K562 (cell line): ENCODE measurements at regions not wholly inside any gene's neighbourhood (a gene's known extent, or its start where the extent isn't known, plus 50 kb on each side); places are given as distances from the start of the nearest gene placed in this dataset.
A peak's percentile ranks its signal among the peaks of the same experiment; 100 is the strongest.

ENCODE experiments used
- CBFA2T3 ChIP-seq: fragments of 450-650 bp; IDR thresholded peaks from 2 replicates; pipeline ENCODE4 v1.6.1; 2017
- CHD1 ChIP-seq: fragments of 200-600 bp; sonication (generic); IDR thresholded peaks from one replicate; pipeline ENCODE4 v1.6.1; 2012; ENCODE audit warnings: mild to moderate bottlenecking, moderate library complexity, low read length, inconsistent platforms
- E2F6 ChIP-seq, 2 experiments: IDR thresholded peaks; 2 replicates each; pipeline ENCODE4 v1.6.1; 2011; ENCODE audit warnings: borderline replicate concordance in 1 of 2, control low read depth in 1 of 2, low read depth in 1 of 2, low read length in 1 of 2, mild to moderate bottlenecking in 1 of 2, mixed read lengths in 1 of 2, moderate library complexity in 1 of 2; ENCODE audit not compliant: insufficient read depth in 1 of 2, insufficient read length in 1 of 2, poor library complexity in 1 of 2, severe bottlenecking in 1 of 2; ENCODE audit errors: extremely low read depth in 1 of 2
- HNRNPUL1 ChIP-seq: fragments of 200-400 bp; formaldehyde crosslinking; IDR thresholded peaks from 2 replicates; pipeline ENCODE4 v1.6.1; 2017; ENCODE audit warnings: low read length
- KLF10 ChIP-seq: fragments of 250-450 bp; sonication (Bioruptor Pico); IDR thresholded peaks from 2 replicates; pipeline ENCODE4 v1.6.1; 2021; ENCODE audit warnings: matching md5 sums
- MEF2A ChIP-seq: IDR thresholded peaks from 2 replicates; pipeline ENCODE4 v1.6.1; 2011; ENCODE audit warnings: low read depth, mild to moderate bottlenecking, low read length, moderate library complexity; ENCODE audit not compliant: control insufficient read depth
- MIER1 ChIP-seq: fragments of 450-650 bp; IDR thresholded peaks from 2 replicates; pipeline ENCODE4 v1.6.1; 2016; ENCODE audit warnings: antibody characterized with exemption, mild to moderate bottlenecking, low read depth
- NR4A1 ChIP-seq, 2 experiments: fragments of 250-450 bp in 1 of 2; fragments of 450-650 bp in 1 of 2; sonication (Bioruptor Pico) in 1 of 2; IDR thresholded peaks; 2 replicates each; pipeline versions ENCODE4 v1.4.0 to v1.6.1; 2016 to 2020; ENCODE audit warnings: mild to moderate bottlenecking in 2 of 2, missing compliant biosample characterization in 1 of 2, missing genetic modification characterization in 1 of 2, moderate library complexity in 1 of 2
- PHF21A ChIP-seq: fragments of 450-650 bp; IDR thresholded peaks from 2 replicates; pipeline ENCODE4 v1.6.1; 2017; ENCODE audit warnings: low read depth, borderline replicate concordance
- RB1 ChIP-seq: fragments of 450-650 bp; IDR thresholded peaks from 2 replicates; pipeline ENCODE4 v1.6.1; 2017; ENCODE audit warnings: low read depth, mild to moderate bottlenecking
- SMAD1 ChIP-seq: fragments of 150-350 bp; IDR thresholded peaks from 2 replicates; pipeline ENCODE4 v1.6.1; 2014; ENCODE audit warnings: low read length, low read depth; ENCODE audit not compliant: partially characterized antibody
- TAL1 ChIP-seq: fragments of 450-650 bp; IDR thresholded peaks from 2 replicates; pipeline ENCODE4 v1.6.1; 2016; ENCODE audit warnings: mild to moderate bottlenecking
- TBL1XR1 ChIP-seq, 2 experiments: IDR thresholded peaks; 2 replicates each; pipeline ENCODE4 v1.6.1; 2012; ENCODE audit warnings: improper control_type of control experiment in 2 of 2, low read length in 2 of 2, mild to moderate bottlenecking in 1 of 2
- TCF3 ChIP-seq: sonication (generic); formaldehyde crosslinking; IDR thresholded peaks from 2 replicates; pipeline ENCODE4 v1.4.0; 2020; ENCODE audit warnings: mild to moderate bottlenecking, missing genetic modification reagents
- TEAD2 ChIP-seq: fragments of 450-650 bp; IDR thresholded peaks from 2 replicates; pipeline ENCODE4 v1.6.1; 2016; ENCODE audit warnings: missing genetic modification characterization, control low read depth, missing compliant biosample characterization
- TFE3 ChIP-seq: fragments of 450-650 bp; formaldehyde crosslinking; IDR thresholded peaks from 2 replicates; pipeline ENCODE4 v1.4.0; 2020; ENCODE audit warnings: mild to moderate bottlenecking, mixed read lengths
- TOE1 ChIP-seq, 2 experiments: fragments of 450-650 bp in 1 of 2; sonication (generic) in 1 of 2; formaldehyde crosslinking in 1 of 2; IDR thresholded peaks; 2 replicates each; pipeline versions ENCODE4 v1.7.1 to v1.8.0; 2016 to 2022; ENCODE audit warnings: borderline replicate concordance in 2 of 2, mild to moderate bottlenecking in 2 of 2, antibody characterized with exemption in 1 of 2, inconsistent platforms in 1 of 2, low read depth in 1 of 2, missing genetic modification reagents in 1 of 2, moderate library complexity in 1 of 2
- ZBTB17 ChIP-seq: fragments of 450-650 bp; formaldehyde crosslinking; IDR thresholded peaks from 2 replicates; pipeline ENCODE4 v1.4.0; 2020; ENCODE audit warnings: mild to moderate bottlenecking
- ZKSCAN1 ChIP-seq: fragments of 150-350 bp; IDR thresholded peaks from 2 replicates; pipeline ENCODE4 v1.6.1; 2016; ENCODE audit warnings: low read depth, low read length
- ZNF444 ChIP-seq: fragments of 250-450 bp; sonication (Bioruptor Pico); IDR thresholded peaks from 2 replicates; pipeline ENCODE4 v1.4.0; 2020; ENCODE audit warnings: mild to moderate bottlenecking, moderate library complexity
- ZNF449 ChIP-seq: fragments of 250-450 bp; sonication (Bioruptor Pico); IDR thresholded peaks from 2 replicates; pipeline ENCODE4 v1.8.0; 2022; ENCODE audit warnings: moderate library complexity, mild to moderate bottlenecking, inconsistent platforms
- ZNF699 ChIP-seq: fragments of 250-450 bp; sonication (Bioruptor Pico); IDR thresholded peaks from 2 replicates; pipeline ENCODE4 v1.8.0; 2021; ENCODE audit warnings: mild to moderate bottlenecking, moderate library complexity; ENCODE audit not compliant: insufficient replicate concordance
- TF ChIP-seq, protein P1 (sequence below), 2 experiments: fragments of 450-650 bp in 1 of 2; sonication (generic) in 1 of 2; formaldehyde crosslinking; conservative IDR thresholded peaks; 2 replicates each; pipeline versions ENCODE4 v1.4.0 to v1.8.1; 2020 to 2022; ENCODE audit warnings: mild to moderate bottlenecking in 1 of 2, missing genetic modification reagents in 1 of 2

GRCh38 chr16:85554114-85554888, 58.8 kb upstream of the GSE1 start (continued):
- TF ChIP-seq HNRNPUL1 (no peak), KLF10 (CRISPR knock-in tag) (no peak), TOE1 (IDR thresholded peaks at IDR 0.05; ENCODE audit: borderline replicate concordance) (peak; percentile 92), TOE1 (CRISPR knock-in tag; IDR thresholded peaks at IDR 0.05; ENCODE audit: borderline replicate concordance, low read depth) (no peak), ZBTB17 (CRISPR knock-in tag) (no peak), TBL1XR1 (IDR thresholded peaks at IDR 0.05; ENCODE audit: low read length in 2 of 2) (peak in 1 of 2 experiments; percentile 95; a peak in 3 of 4 replicates), PHF21A (no peak), CHD1 (no peak), ZNF699 (CRISPR knock-in tag) (no peak), TCF3 (CRISPR knock-in tag) (peak; percentile 94), E2F6 (IDR thresholded peaks at IDR 0.05; ENCODE audit: borderline replicate concordance in 1 of 2, extremely low read depth in 1 of 2, insufficient read depth in 1 of 2, insufficient read length in 1 of 2, low read depth in 1 of 2, low read length in 1 of 2, poor library complexity in 1 of 2, severe bottlenecking in 1 of 2) (peak in 1 of 2 experiments; percentile 81), CBFA2T3 (peak; percentile 94), SMAD1 (peak; percentile 88), RB1 (peak; percentile 25; the same call in 1 of the 2 replicates), TAL1 (peak; percentile 94), TFE3 (CRISPR knock-in tag) (0 out of 2 replicates have a peak, but pooled peaks have one; percentile 9), MIER1 (no peak), MEF2A (no peak), TEAD2 (no peak), ZKSCAN1 (peak; percentile 69), ZNF449 (CRISPR knock-in tag) (no peak; the same call in 1 of the 2 replicates), NR4A1 (CRISPR knock-in tag; IDR thresholded peaks at IDR 0.05) (no peak), NR4A1 (tag; IDR thresholded peaks at IDR 0.05) (no peak), ZNF444 (no peak)
- TF ChIP-seq, protein P1, sequence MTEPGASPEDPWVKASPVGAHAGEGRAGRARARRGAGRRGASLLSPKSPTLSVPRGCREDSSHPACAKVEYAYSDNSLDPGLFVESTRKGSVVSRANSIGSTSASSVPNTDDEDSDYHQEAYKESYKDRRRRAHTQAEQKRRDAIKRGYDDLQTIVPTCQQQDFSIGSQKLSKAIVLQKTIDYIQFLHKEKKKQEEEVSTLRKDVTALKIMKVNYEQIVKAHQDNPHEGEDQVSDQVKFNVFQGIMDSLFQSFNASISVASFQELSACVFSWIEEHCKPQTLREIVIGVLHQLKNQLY (CRISPR knock-in tag; conservative IDR thresholded peaks at IDR 0.05), result no peak
